ENCODE measurements at regions not wholly inside any gene's neighbourhood (a gene's known extent, or its start where the extent isn't known, plus 50 kb on each side); places are given as distances from the start of the nearest gene placed in this dataset.
A peak's percentile ranks its signal among the peaks of the same experiment; 100 is the strongest.
"Not testable (repeated sequence)": the region's sequence is repeated elsewhere in the genome, so short reads cannot be mapped to it uniquely, and the experiment has no call there.

- no peak for DNase-seq
Observed at GRCh38 chr3:71972031-71972430, 187.1 kb upstream of the PROK2 start.

DNA sequence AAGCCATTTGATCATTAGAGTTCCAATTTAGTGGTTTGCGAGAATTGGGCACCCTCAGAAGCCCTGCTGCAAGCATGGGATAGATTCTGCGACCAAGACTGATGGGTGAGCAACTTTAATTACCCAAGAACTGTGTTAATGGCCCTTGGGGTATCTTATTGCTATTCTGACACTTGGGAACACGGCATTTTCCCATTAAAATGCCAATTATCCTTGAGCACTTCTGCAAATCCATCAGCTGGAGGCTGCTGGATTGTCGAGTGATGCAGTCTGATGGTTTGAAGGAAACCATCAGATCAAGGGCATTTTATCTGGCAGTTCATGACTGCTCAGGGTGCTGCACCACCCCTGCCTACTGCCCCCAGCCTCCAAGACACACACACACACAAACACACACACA is 183.6 kb upstream of the PROK2 start:
- no peak for DNase-seq

- no peak for DNase-seq
Observed at GRCh38 chr3:71966185-71966584, 181.2 kb upstream of the PROK2 start.

- no peak for DNase-seq
Observed at GRCh38 chr3:71964170-71964569, 179.2 kb upstream of the PROK2 start.

DNA sequence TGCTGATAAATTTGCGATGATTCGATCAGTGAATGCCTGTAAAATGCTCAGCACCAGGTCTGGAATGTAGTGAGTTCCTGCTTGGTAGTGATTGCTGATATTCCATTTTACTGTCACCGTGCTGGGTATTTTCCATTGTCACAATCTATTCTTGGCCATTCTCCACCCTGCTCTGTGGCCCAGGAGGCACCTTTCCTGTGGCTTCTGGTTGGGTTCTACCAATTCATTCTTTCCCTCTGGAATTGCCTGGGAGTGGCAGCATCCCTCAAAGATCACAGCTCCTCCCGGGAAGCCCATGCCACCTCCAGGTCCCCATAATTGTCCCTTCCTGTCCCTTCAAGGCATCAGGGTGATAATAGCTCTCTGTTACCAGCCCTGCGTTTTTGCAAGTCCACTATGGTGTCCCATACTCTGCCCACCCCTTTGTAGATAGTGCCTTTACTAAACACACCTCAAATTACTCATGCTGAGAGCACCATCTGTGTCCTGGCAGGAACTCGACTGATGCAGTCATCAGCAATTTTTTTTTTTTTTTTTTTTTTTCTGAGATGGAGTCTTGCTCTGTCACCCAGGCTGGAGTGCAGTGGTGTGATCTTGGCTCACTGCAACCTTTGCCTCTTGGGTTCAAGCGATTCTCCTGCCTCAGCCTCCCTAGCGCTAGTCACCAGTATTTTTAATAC is 177.8 kb upstream of the PROK2 start:
- DNase-seq = no peak

DNA sequence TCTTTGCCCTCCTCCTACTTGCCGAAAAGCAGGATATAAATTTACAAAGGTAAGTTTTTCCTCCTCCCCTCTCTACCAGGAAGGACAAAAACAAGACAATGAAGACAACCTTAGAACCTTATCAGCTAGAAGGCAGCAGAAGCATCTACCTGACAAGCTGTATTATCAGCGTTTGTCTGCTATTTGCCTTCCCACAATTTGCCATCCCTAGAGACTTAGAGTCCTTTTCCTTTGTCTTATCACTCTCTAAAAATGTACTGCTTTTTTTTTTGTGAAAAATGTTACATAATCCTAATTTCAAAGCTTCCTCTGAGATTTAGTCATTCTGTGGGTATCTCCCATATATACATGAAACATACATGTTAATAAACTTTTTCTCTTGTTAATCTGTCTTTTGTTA is 176.9 kb upstream of the PROK2 start:
- no peak for DNase-seq

DNA sequence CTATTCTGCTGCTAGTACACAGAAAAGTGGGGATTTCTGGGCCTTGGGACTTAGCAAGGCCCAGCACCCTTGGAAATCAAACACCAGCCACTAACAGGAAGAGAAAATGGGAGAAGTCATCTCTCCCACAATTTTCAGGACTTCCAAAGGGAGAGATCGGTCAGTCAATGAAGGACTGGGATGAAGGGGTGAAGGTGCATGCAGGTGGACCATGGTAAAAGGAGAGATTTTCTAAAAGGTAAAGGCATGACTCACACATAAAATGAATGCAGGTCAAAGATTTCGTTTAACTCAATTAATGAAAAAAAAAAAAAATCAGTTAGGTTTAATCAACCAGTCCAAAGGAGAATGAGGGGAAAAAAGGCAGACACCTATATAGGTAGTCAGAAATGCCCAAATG is 176.4 kb upstream of the PROK2 start:
- DNase-seq = no peak

DNA sequence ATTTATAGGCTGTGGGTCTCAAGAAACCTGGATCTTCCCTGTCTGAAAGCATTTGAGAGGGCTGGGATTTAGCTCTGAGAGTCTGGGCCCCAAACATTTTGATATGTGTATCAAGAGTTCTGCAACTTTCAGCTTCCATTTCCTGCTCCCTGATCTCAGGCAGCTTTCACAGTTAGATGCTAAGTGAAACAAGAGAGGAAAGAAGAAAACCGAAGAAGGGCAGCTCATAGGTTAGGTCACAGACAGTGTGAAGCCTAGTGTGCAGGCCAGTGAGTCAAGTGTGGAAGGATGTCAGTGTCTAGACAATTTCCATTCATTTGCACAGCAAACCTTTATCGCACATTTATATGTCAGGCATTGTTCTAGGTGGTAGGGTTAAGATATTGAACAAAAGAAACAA is 173.6 kb upstream of the PROK2 start:
- DNase-seq = no peak

DNA sequence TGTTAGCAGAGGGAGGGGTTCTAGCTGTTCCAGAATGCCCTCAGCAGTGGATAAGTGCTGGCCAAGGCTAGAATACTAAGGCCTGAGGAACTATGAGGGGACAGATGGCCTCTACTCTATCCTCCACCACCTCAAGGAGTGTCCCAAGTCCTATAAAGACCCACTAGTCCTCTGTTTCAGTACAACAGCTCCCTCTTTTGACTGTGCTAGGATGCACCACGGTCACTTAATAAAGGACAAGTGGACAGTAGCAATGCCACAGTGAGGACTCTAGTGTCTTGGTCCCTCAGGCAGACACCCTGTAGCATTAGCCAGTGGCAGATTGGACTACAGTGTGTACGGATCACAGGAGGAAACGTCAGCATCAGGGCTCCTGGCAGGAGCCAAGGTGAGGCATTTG is 171.8 kb upstream of the PROK2 start:
- no peak for DNase-seq

DNA sequence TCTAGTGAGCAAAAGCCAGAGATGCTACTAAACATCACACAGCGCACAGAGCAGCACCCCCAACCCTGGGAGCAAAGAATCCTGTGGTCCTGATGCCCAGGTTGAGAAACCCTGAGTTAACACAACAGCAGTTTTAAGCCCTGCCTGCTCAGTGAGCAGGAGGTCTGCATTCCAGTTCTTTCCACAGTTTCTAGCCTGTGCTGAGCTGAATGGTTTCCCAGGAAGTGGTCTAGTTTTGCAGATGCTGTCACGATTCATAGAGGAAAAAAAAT is 171.1 kb upstream of the PROK2 start:
- no peak for DNase-seq

DNA sequence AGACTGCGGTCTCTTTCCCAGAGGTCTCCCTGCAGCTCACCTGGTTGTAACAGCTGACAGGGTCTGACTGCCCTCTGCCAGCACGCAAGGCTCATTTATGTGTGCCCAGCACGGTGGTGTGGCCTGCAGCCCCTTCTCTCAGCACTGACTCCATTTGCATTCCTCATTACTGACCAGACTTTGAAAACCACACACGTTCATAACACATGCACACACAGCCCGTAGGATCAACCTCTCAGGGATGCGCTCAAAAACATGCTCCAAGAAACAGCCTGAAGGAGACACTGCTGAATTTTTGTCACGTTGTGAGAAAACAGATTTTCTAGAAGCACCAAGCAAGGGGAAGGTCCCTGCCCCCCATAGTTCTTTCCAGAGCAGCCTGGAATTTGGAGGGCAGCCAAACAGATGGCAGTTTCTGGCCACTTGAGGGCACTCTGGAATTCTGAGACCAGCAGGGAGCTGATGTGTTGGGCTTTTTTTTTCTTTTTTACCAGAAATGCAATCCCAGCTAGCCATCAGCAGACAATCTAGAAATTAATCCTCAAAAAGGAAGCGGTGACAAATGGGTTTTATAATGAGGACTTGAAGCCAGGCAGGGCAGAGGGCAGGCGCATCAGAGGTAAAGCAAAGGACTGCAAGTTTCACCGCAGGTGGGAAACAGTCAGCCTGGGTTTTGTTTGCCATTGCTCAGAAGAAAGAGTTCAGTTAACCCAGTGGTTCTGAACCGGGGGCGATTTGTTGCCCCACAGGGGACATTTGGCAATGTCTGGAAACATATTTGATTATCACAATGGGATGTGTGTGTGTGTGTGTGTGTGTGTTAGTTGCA is 170.5 kb upstream of the PROK2 start:
- peak; percentile 94 for DNase-seq

GRCh38 chr3:71951842-71952241 is 166.9 kb upstream of the PROK2 start:
- DNase-seq = no peak

- no peak for DNase-seq
Observed at GRCh38 chr3:71951361-71951760, 166.4 kb upstream of the PROK2 start.

DNA sequence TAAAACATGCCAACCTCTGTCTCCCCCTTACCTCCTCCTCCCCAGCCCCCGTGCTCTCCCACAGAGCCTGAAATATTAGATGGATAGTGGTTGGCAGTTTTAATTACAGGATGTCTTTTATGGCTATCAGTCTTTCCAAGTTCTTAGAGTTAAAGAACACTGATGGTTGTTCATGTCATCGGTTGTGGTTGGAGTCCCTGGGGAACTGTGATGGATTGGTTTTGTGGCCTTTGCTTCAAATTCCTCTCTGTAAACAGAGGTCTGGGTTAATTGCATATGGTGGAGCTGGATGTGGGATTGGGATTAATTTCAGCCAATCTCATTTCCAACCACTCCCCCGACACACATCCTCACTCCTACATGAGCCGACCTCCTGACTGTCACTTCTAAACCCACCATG is 164.5 kb upstream of the PROK2 start:
- no peak for DNase-seq

GRCh38 chr3:71944482-71945065 is 159.6 kb upstream of the PROK2 start:
- no peak for DNase-seq

GRCh38 chr3:71942432-71943187 is 157.7 kb upstream of the PROK2 start:
- peak; percentile 32 for DNase-seq

DNA sequence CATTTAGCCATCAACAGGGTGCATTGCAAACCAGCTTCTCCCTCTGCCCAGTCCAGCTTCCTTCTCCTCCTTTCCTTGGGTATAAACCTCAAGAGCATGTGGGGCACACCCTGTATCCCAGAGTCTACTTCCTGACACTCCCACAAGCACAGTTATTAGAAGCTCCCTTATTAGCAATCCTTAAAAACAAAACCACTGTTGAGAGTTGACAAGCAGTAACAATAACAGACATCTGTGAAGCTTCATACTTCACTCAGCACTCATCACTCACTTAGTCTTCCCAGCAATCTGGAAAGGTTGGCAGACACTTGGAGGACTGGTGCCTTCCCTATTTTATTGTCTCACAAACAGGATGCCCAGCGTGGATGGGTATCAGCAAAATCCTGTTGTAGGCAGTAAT is 155.5 kb upstream of the PROK2 start:
- no peak for DNase-seq

- DNase-seq = not testable (repeated sequence)
Observed at GRCh38 chr3:71938081-71938480, 153.1 kb upstream of the PROK2 start.

DNA sequence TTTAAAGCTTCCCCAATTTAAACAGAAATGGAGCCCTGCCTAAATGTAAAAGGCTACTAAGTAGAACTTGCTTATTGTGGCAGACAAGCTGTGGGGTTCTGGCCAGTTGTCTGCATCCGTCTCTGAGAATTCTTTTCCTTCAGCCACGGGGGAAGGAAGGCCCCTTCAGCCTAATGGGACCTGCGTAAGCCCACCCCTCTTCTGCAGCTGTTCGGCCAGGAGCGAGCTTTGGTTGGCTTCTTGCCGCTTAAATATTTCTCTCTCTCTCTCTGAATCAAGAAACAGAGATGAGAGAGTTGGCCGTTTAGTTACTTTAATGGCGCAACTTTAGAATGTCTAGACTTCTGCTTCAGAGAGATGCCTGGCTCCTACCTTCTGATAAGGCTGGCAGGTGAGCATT is 151.7 kb upstream of the PROK2 start:
- DNase-seq = no peak

- peak; percentile 31 for DNase-seq
Observed at GRCh38 chr3:71934520-71935270, 149.7 kb upstream of the PROK2 start.

DNA sequence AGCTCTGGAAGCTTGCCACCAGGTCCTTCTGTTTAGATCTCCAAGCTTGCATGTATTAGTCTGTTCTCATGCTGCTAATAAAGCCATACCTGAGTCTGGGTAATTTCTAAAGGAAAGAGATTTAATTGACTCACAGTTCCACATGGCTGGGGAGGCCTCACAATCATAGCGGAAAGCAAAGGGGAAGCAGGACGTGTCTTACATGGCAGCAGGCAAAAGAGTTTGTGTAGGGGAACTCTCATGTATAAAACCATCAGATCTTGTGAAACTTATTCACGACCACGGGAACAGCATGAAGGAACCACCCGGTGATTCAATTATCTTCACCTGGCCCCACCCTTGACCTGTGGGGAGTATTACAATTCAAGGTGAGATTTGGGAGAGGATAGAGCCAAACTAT is 147.0 kb upstream of the PROK2 start:
- DNase-seq = no peak

GRCh38 chr3:71930056-71930991 is 145.4 kb upstream of the PROK2 start:
- DNase-seq = peak; percentile 67
